OCI-LY1 (cell line): ENCODE measurements at regions not wholly inside any gene's neighbourhood (a gene's known extent, or its start where the extent isn't known, plus 50 kb on each side); places are given as distances from the start of the nearest gene placed in this dataset.
"Not testable (repeated sequence)": the region's sequence is repeated elsewhere in the genome, so short reads cannot be mapped to it uniquely, and the experiment has no call there.

Source experiments
- H2AFZ ChIP-seq: fragments of 200-600 bp; sonication (generic), shearing (Covaris generic); 2 replicates; pipeline ENCODE4 v1.6.0; 2014; ENCODE audit warnings: antibody characterized with exemption, mild to moderate bottlenecking, low read length
- H3F3A ChIP-seq: fragments of 200-600 bp; sonication (generic), shearing (Covaris generic); 2 replicates; pipeline ENCODE4 v1.6.0; 2014; ENCODE audit warnings: mild to moderate bottlenecking, antibody characterized with exemption, low read length, moderate library complexity; ENCODE audit not compliant: insufficient read depth
- H3K27ac ChIP-seq: fragments of 200-600 bp; sonication (generic); 2 replicates; pipeline ENCODE4 v1.5.1; 2014; ENCODE audit warnings: low read length, mixed run types, mild to moderate bottlenecking, low read depth; ENCODE audit not compliant: poor library complexity, severe bottlenecking
- H3K27me3 ChIP-seq: fragments of 200-600 bp; sonication (generic); 2 replicates; pipeline ENCODE4 v1.6.0; 2014; ENCODE audit warnings: antibody characterized with exemption, mild to moderate bottlenecking, low read length, moderate library complexity; ENCODE audit not compliant: insufficient read depth
- H3K36me3 ChIP-seq: fragments of 200-600 bp; sonication (generic); 2 replicates; pipeline ENCODE4 v1.6.1; 2014; ENCODE audit warnings: mild to moderate bottlenecking, antibody characterized with exemption, low read length, moderate library complexity, mixed read lengths; ENCODE audit not compliant: insufficient read depth
- H3K4me1 ChIP-seq: fragments of 200-600 bp; sonication (generic); 2 replicates; pipeline ENCODE4 v1.5.1; 2014; ENCODE audit warnings: mild to moderate bottlenecking, low read length, moderate library complexity; ENCODE audit not compliant: insufficient read depth, severe bottlenecking
- H3K4me2 ChIP-seq: fragments of 200-600 bp; sonication (generic), shearing (Covaris generic); 2 replicates; pipeline ENCODE4 v1.6.1; 2014; ENCODE audit warnings: low read length
- H3K4me3 ChIP-seq: fragments of 200-600 bp; sonication (generic); 2 replicates; pipeline ENCODE4 v1.5.1; 2014; ENCODE audit warnings: low read length, low read depth, mild to moderate bottlenecking, mixed read lengths; ENCODE audit not compliant: poor library complexity, severe bottlenecking
- H3K79me2 ChIP-seq: fragments of 200-600 bp; shearing (Covaris generic); 2 replicates; pipeline ENCODE4 v1.6.1; 2016; ENCODE audit warnings: mixed run types, low read length, mixed read lengths; ENCODE audit not compliant: insufficient read depth
- H3K9ac ChIP-seq: fragments of 200-600 bp; sonication (generic), shearing (Covaris generic); 2 replicates; pipeline ENCODE4 v1.6.1; 2014; ENCODE audit warnings: mild to moderate bottlenecking, low read length, mixed read lengths
- H3K9me2 ChIP-seq: fragments of 200-600 bp; sonication (generic), shearing (Covaris generic); 2 replicates; pipeline ENCODE4 v1.6.1; 2014; ENCODE audit warnings: low read depth, mild to moderate bottlenecking, low read length, mixed read lengths
- H3K9me3 ChIP-seq: fragments of 200-600 bp; shearing (Covaris generic); 2 replicates; pipeline ENCODE4 v1.6.1; 2014; ENCODE audit warnings: low read length, mixed read lengths
- H4K20me1 ChIP-seq: fragments of 200-600 bp; sonication (generic), shearing (Covaris generic); 2 replicates; pipeline ENCODE4 v1.6.0; 2016; ENCODE audit warnings: mild to moderate bottlenecking, low read length; ENCODE audit not compliant: insufficient read depth
- CTCF ChIP-seq: fragments of 200-600 bp; sonication (generic), shearing (Covaris generic); IDR thresholded peaks from 2 replicates; pipeline ENCODE4 v1.5.1; 2017; ENCODE audit warnings: mild to moderate bottlenecking, antibody characterized with exemption, low read length, moderate library complexity, mixed read lengths
- EZH2 ChIP-seq: fragments of 200-600 bp; sonication (generic), shearing (Covaris generic); IDR thresholded peaks from 2 replicates; pipeline ENCODE4 v1.8.0; 2017; ENCODE audit warnings: borderline replicate concordance, mixed run types, mild to moderate bottlenecking, antibody characterized with exemption, low read length, moderate library complexity, mixed read lengths

- H3K4me2 ChIP-seq: no peak overlapping the region
- no peaks in the 10 kb centered on the region for H3K79me2 ChIP-seq
- no peaks in the 10 kb centered on the region for H3K9me3 ChIP-seq
- no peaks in the 10 kb centered on the region for H4K20me1 ChIP-seq
- no peak overlapping the region for H2AFZ ChIP-seq
- H3F3A ChIP-seq: no peaks in the 10 kb centered on the region
- no peaks in the 10 kb centered on the region for H3K27me3 ChIP-seq
- no peak overlapping the region for H3K4me3 ChIP-seq
- H3K9me2 ChIP-seq: no peaks in the 10 kb centered on the region
- H3K4me1 ChIP-seq: no peaks in the 10 kb centered on the region
- H3K36me3 ChIP-seq: no peaks in the 10 kb centered on the region
- H3K9ac ChIP-seq: no peak overlapping the region
- no peak for TF ChIP-seq EZH2
- TF ChIP-seq CTCF: no peak; the same call in 1 of the 2 replicates
- no peak overlapping the region for H3K27ac ChIP-seq
These were observed 213.7 kb downstream of the COPRS start for GRCh38 chr17:31645351-31645750.

- no peak overlapping the region for H3K4me2 ChIP-seq
- no peak overlapping the region for H3K4me3 ChIP-seq
- no peak for TF ChIP-seq CTCF
- TF ChIP-seq EZH2: no peak
- no peaks in the 10 kb centered on the region for H3K27me3 ChIP-seq
- no peak overlapping the region for H3K27ac ChIP-seq
- H4K20me1 ChIP-seq: no peaks in the 10 kb centered on the region
- H2AFZ ChIP-seq: no peak overlapping the region
- peaks cover 3% of the 10 kb centered on the region; the same call in 1 of the 2 replicates for H3K9me3 ChIP-seq
- no peaks in the 10 kb centered on the region for H3F3A ChIP-seq
- H3K9me2 ChIP-seq: no peaks in the 10 kb centered on the region
- no peaks in the 10 kb centered on the region for H3K36me3 ChIP-seq
- H3K9ac ChIP-seq: no peak overlapping the region
- H3K79me2 ChIP-seq: no peaks in the 10 kb centered on the region
- H3K4me1 ChIP-seq: no peaks in the 10 kb centered on the region
These were observed 227.3 kb downstream of the COPRS start for GRCh38 chr17:31631766-31632165.

GRCh38 chr17:31630866-31631265 is 228.2 kb downstream of the COPRS start:
- H3F3A ChIP-seq, H3K4me1 ChIP-seq, H3K36me3 ChIP-seq, H3K79me2 ChIP-seq, H3K4me3 ChIP-seq, H3K9me3 ChIP-seq, H3K9me2 ChIP-seq, H3K27ac ChIP-seq, H4K20me1 ChIP-seq, H3K27me3 ChIP-seq, H3K9ac ChIP-seq, H3K4me2 ChIP-seq, H2AFZ ChIP-seq: not testable (repeated sequence)

GRCh38 chr17:31629696-31630470 is 229.2 kb downstream of the COPRS start:
- no peak overlapping the region for H3K4me2 ChIP-seq
- H3K4me1 ChIP-seq: no peaks in the 10 kb centered on the region
- H3K27ac ChIP-seq: no peak overlapping the region
- TF ChIP-seq EZH2 (no peak), CTCF (no peak)
- H3K9me2 ChIP-seq: no peaks in the 10 kb centered on the region
- H3F3A ChIP-seq: no peaks in the 10 kb centered on the region
- no peaks in the 10 kb centered on the region for H3K79me2 ChIP-seq
- no peak overlapping the region for H2AFZ ChIP-seq
- peaks cover 3% of the 10 kb centered on the region; the same call in 1 of the 2 replicates for H3K9me3 ChIP-seq
- no peak overlapping the region for H3K4me3 ChIP-seq
- no peaks in the 10 kb centered on the region for H3K36me3 ChIP-seq
- no peaks in the 10 kb centered on the region for H4K20me1 ChIP-seq
- no peaks in the 10 kb centered on the region for H3K27me3 ChIP-seq
- no peak overlapping the region for H3K9ac ChIP-seq
